ENCODE measurements at regions not wholly inside any gene's neighbourhood (a gene's known extent, or its start where the extent isn't known, plus 50 kb on each side); places are given as distances from the start of the nearest gene placed in this dataset.

DNA sequence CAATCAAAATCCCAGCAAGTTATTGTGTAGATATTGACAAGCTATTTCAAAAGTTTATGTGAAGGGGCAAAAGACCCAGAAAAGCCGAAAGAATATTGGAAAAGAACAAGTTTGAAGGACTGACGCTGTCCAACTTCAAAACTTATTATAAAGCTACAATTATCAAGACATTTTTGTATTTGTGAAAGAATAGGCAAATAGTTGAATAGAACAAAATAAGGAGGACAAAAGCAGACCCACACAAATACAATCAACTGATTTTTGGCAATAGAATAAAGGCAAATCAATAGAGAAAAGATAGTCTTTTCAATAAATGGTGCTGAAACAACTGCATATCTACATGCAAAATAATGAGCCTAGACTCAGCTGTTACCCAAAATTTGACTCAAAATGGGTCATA lies 807.7 kb upstream of the CDH6 start:
- ATAC-seq: no peak
- TF ChIP-seq ZNF565 (CRISPR knock-in tag; conservative IDR thresholded peaks at IDR 0.05; ENCODE audit: low read depth) (no peak), OSR1 (CRISPR knock-in tag; IDR thresholded peaks at IDR 0.05) (no peak), PATZ1 (CRISPR knock-in tag; IDR thresholded peaks at IDR 0.05; ENCODE audit: borderline replicate concordance) (no peak), ZFP30 (CRISPR knock-in tag; IDR thresholded peaks at IDR 0.05) (no peak), TCF4 (CRISPR knock-in tag; IDR thresholded peaks at IDR 0.05; ENCODE audit: borderline replicate concordance) (no peak), CSDC2 (CRISPR knock-in tag; IDR thresholded peaks at IDR 0.05) (no peak), ZNF8 (CRISPR knock-in tag; IDR thresholded peaks at IDR 0.05) (no peak), TOX (CRISPR knock-in tag; IDR thresholded peaks at IDR 0.05; ENCODE audit: borderline replicate concordance) (no peak), SNAI2 (CRISPR knock-in tag; IDR thresholded peaks at IDR 0.05) (no peak), BACH2 (CRISPR knock-in tag; IDR thresholded peaks at IDR 0.05; ENCODE audit: borderline replicate concordance) (no peak), ZNF70 (CRISPR knock-in tag; IDR thresholded peaks at IDR 0.05) (no peak)

- no peak for ATAC-seq
Measured at GRCh38 chr5:30384171-30384570, 809.3 kb upstream of the CDH6 start.

More at GRCh38 chr5:30384171-30384570, 809.3 kb upstream of the CDH6 start:
- no peak for TF ChIP-seq CSDC2 (CRISPR knock-in tag; IDR thresholded peaks at IDR 0.05)
- TF ChIP-seq ISL1 (CRISPR knock-in tag; IDR thresholded peaks at IDR 0.05): no peak
- TF ChIP-seq TCF4 (CRISPR knock-in tag; IDR thresholded peaks at IDR 0.05; ENCODE audit: borderline replicate concordance): no peak
- TF ChIP-seq RARB (CRISPR knock-in tag; IDR thresholded peaks at IDR 0.05): no peak
- no peak for TF ChIP-seq GLIS3 (CRISPR knock-in tag; IDR thresholded peaks at IDR 0.05)
- TF ChIP-seq, protein P1, sequence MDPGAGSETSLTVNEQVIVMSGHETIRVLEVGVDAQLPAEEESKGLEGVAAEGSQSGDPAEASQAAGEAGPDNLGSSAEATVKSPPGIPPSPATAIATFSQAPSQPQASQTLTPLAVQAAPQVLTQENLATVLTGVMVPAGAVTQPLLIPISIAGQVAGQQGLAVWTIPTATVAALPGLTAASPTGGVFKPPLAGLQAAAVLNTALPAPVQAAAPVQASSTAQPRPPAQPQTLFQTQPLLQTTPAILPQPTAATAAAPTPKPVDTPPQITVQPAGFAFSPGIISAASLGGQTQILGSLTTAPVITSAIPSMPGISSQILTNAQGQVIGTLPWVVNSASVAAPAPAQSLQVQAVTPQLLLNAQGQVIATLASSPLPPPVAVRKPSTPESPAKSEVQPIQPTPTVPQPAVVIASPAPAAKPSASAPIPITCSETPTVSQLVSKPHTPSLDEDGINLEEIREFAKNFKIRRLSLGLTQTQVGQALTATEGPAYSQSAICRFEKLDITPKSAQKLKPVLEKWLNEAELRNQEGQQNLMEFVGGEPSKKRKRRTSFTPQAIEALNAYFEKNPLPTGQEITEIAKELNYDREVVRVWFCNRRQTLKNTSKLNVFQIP (CRISPR knock-in tag; IDR thresholded peaks at IDR 0.05; ENCODE audit: borderline replicate concordance, low read depth): no peak
- no peak for TF ChIP-seq ZNF70 (CRISPR knock-in tag; IDR thresholded peaks at IDR 0.05)
- no peak for TF ChIP-seq ARNTL (CRISPR knock-in tag; IDR thresholded peaks at IDR 0.05; ENCODE audit: borderline replicate concordance, low read depth)
- no peak for TF ChIP-seq TSHZ2 (CRISPR knock-in tag; IDR thresholded peaks at IDR 0.05)
- TF ChIP-seq PATZ1 (CRISPR knock-in tag; IDR thresholded peaks at IDR 0.05; ENCODE audit: borderline replicate concordance): no peak
- TF ChIP-seq ZC3H10 (CRISPR knock-in tag; IDR thresholded peaks at IDR 0.05): no peak
- TF ChIP-seq SNAI2 (CRISPR knock-in tag; IDR thresholded peaks at IDR 0.05): no peak
- no peak for TF ChIP-seq ZFP3 (CRISPR knock-in tag; IDR thresholded peaks at IDR 0.05)
- no peak for TF ChIP-seq BACH2 (CRISPR knock-in tag; IDR thresholded peaks at IDR 0.05; ENCODE audit: borderline replicate concordance)
- TF ChIP-seq ESRRG (CRISPR knock-in tag; IDR thresholded peaks at IDR 0.05): no peak
- no peak for TF ChIP-seq TOX (CRISPR knock-in tag; IDR thresholded peaks at IDR 0.05; ENCODE audit: borderline replicate concordance)
- no peak for TF ChIP-seq PPARA (CRISPR knock-in tag; IDR thresholded peaks at IDR 0.05; ENCODE audit: borderline replicate concordance)

All from SK-N-SH treated with all-trans-retinoic acid at 6 μM for 48 hours (cell line).